Liver (tissue), 3 donors: ENCODE measurements at regions not wholly inside any gene's neighbourhood (a gene's known extent, or its start where the extent isn't known, plus 50 kb on each side); places are given as distances from the start of the nearest gene placed in this dataset.

Experiments
- ATF3 ChIP-seq: IDR thresholded peaks from 2 replicates; pipeline ENCODE4 v1.6.1; 2016; ENCODE audit warnings: antibody characterized with exemption
- CTCF ChIP-seq: fragments of 150-350 bp; IDR thresholded peaks from 2 replicates; pipeline ENCODE4 v1.5.1; 2017; ENCODE audit warnings: improper control_type of control experiment, low read depth, low read length; ENCODE audit not compliant: missing input control
- EGR1 ChIP-seq, 2 donors: IDR thresholded peaks; 2 replicates each; pipeline ENCODE4 v1.6.1; 2016 to 2018; ENCODE audit warnings: antibody characterized with exemption in 2 of 2, low read depth in 2 of 2
- FOXA1 ChIP-seq: IDR thresholded peaks from 2 replicates; pipeline ENCODE4 v1.6.1; 2016; ENCODE audit warnings: antibody characterized with exemption
- GABPA ChIP-seq, 2 donors: IDR thresholded peaks in 1 of 2; conservative IDR thresholded peaks in 1 of 2; 2 replicates each; pipeline ENCODE4 v1.6.1; 2016; ENCODE audit warnings: antibody characterized with exemption in 2 of 2, mild to moderate bottlenecking in 1 of 2, moderate library complexity in 1 of 2
- MAX ChIP-seq: IDR thresholded peaks from 2 replicates; pipeline ENCODE4 v1.6.1; 2016; ENCODE audit warnings: antibody characterized with exemption
- NR2F2 ChIP-seq: IDR thresholded peaks from 2 replicates; pipeline ENCODE4 v1.6.1; 2016; ENCODE audit warnings: antibody characterized with exemption
- RAD21 ChIP-seq, 2 donors: IDR thresholded peaks; 2 replicates each; pipeline ENCODE4 v1.6.1; 2016; ENCODE audit warnings: antibody characterized with exemption in 2 of 2, mild to moderate bottlenecking in 2 of 2
- REST ChIP-seq: IDR thresholded peaks from 2 replicates; pipeline ENCODE4 v1.6.1; 2016; ENCODE audit warnings: antibody characterized with exemption, mild to moderate bottlenecking
- SP1 ChIP-seq: IDR thresholded peaks from 2 replicates; pipeline ENCODE4 v1.6.1; 2018; ENCODE audit warnings: antibody characterized with exemption, mild to moderate bottlenecking
- TAF1 ChIP-seq: conservative IDR thresholded peaks from 2 replicates; pipeline ENCODE4 v1.6.1; 2016; ENCODE audit warnings: antibody characterized with exemption, mild to moderate bottlenecking
- donor health status: healthy.
- donor health status: healthy.

GRCh38 chr2:146370826-146371225, 1474.0 kb upstream of the ACVR2A start:
- TF ChIP-seq CTCF, result no peak
- no peak for TF ChIP-seq ATF3
- no peak for TF ChIP-seq REST
- no peak for TF ChIP-seq RAD21 (IDR thresholded peaks at IDR 0.05)
- TF ChIP-seq TAF1, result no peak
- TF ChIP-seq SP1, result no peak
- TF ChIP-seq GABPA (IDR thresholded peaks at IDR 0.05 in 1 of 2, conservative IDR thresholded peaks at IDR 0.05 in 1 of 2), result no peak
- no peak for TF ChIP-seq NR2F2
- no peak for TF ChIP-seq EGR1 (IDR thresholded peaks at IDR 0.05; ENCODE audit: low read depth in 2 of 2)
- TF ChIP-seq MAX, result no peak
- TF ChIP-seq FOXA1, result no peak
